GM12874 (cell line): ENCODE measurements at regions not wholly inside any gene's neighbourhood (a gene's known extent, or its start where the extent isn't known, plus 50 kb on each side); places are given as distances from the start of the nearest gene placed in this dataset.

Source experiments
- TF ChIP-seq, protein P1 (sequence below): IDR thresholded peaks from 2 replicates; pipeline ENCODE4 v1.5.1; 2011; ENCODE audit warnings: low read depth, mild to moderate bottlenecking, control low read depth, low read length, moderate library complexity; ENCODE audit not compliant: insufficient read depth

DNA sequence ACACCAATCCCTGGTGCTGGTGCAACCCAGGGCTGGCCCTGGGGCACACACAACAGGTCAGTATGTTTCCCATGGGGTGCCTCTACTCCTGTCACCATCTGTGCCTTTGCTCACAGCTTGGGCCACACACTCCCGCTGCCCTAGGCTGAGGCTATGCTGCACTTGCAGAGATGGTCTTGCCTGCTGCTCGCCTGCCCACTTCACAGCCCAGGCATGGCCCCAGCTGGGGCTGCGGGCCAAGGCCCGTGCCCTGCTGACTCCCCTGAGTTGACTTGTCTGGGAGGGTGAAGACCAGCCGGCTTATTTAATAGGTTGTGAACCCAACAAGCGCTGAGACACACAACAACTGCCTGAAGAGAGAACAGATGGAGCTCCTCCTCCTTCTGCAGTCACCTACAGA is 184.1 kb downstream of the ZNF33B start:
- TF ChIP-seq, protein P1, sequence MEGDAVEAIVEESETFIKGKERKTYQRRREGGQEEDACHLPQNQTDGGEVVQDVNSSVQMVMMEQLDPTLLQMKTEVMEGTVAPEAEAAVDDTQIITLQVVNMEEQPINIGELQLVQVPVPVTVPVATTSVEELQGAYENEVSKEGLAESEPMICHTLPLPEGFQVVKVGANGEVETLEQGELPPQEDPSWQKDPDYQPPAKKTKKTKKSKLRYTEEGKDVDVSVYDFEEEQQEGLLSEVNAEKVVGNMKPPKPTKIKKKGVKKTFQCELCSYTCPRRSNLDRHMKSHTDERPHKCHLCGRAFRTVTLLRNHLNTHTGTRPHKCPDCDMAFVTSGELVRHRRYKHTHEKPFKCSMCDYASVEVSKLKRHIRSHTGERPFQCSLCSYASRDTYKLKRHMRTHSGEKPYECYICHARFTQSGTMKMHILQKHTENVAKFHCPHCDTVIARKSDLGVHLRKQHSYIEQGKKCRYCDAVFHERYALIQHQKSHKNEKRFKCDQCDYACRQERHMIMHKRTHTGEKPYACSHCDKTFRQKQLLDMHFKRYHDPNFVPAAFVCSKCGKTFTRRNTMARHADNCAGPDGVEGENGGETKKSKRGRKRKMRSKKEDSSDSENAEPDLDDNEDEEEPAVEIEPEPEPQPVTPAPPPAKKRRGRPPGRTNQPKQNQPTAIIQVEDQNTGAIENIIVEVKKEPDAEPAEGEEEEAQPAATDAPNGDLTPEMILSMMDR: no peak

DNA sequence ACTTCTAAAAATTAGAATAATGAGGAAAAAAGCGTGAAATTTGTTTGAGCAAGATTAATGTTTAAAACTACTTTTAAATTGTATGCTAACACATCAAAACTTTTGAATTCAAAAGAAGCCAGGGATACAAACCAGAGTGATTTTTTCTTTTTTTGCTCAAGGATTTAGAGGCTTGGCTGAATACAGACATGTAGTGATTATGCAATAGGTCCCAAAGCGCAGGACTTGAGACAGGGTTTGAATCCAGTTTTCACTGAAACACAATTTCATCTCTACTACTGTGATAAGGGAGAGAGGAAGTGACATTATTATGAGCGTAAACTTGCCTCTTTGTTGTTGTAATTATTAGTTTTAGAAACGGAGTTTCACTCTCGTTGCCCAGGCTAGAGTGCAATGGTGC is 207.3 kb downstream of the ZNF33B start:
- TF ChIP-seq, protein P1: no peak

DNA sequence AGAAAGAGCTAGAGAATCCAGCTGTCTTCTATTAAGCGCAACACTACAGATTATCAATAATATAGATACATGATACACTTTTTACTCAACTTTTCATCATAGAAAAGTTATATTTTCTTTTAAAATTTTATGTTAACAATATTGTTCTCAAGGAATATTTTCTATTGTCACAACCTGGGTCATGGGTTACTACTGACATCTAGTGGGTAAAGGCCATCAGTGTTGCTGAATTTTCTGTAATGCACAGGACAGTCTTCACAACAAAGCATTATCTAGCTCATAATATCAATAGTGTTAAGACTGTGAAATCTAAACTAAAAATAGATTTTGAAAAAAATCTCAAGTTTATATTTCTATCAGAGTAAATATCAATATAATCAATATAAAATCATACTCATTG is 209.8 kb downstream of the ZNF33B start:
- TF ChIP-seq, protein P1: no peak

- TF ChIP-seq, protein P1: no peak
These were observed 215.5 kb downstream of the ZNF33B start for GRCh38 chr10:42422911-42423310.

DNA sequence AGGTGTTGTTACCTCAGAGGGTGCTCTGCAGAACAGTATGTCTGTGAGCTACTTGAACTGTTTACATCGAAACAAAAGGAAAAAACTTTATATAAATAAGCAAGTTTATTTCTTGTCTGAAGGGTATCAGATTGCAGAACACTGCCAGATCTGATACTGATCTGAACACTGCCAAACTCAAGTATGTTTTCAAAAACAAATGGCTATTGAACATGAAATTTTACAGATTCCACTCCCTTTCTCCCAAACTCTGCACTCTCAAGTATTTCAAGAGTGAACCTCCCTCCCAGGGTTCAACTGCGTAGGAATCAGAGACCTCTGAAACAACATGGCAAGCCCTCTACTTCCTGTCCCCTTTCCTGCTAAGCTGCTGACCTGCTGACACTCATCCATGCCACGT is 216.6 kb downstream of the ZNF33B start:
- TF ChIP-seq, protein P1: no peak

GRCh38 chr10:42419789-42420188 is 218.6 kb downstream of the ZNF33B start:
- TF ChIP-seq, protein P1: no peak

- TF ChIP-seq, protein P1: no peak
These were observed 257.3 kb downstream of the ZNF33B start for GRCh38 chr10:42380926-42381547.
